ENCODE measurements at regions not wholly inside any gene's neighbourhood (a gene's known extent, or its start where the extent isn't known, plus 50 kb on each side); places are given as distances from the start of the nearest gene placed in this dataset.

DNA sequence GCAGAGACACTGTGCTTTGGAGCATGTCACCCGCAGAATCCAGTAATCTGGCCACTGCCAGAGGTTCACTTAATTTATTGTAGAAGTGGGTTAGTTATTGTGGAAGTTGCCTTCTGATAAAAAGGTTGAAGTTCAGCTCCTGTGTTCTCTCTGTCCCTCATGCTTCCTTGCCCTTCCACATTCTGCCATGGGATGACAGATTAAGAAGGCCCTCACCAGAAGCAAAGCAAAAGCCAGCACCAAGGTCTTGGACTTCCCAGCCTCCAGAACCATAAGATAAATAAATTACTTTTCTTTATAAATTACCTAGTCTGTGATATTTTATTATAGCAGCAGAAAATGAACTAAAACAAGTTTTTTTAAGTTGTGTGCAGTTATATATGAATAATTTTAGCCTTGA, 145.0 kb upstream of the SH3BP4 start:
- WGBS (ENCODE audit: missing lambda C conversion rate) = 94% methylated on average over 1 of the region's 1 CpG
- TF ChIP-seq ESRRA (IDR thresholded peaks at IDR 0.05; ENCODE audit: borderline replicate concordance, low read length) = no peak
- TF ChIP-seq, protein P1, sequence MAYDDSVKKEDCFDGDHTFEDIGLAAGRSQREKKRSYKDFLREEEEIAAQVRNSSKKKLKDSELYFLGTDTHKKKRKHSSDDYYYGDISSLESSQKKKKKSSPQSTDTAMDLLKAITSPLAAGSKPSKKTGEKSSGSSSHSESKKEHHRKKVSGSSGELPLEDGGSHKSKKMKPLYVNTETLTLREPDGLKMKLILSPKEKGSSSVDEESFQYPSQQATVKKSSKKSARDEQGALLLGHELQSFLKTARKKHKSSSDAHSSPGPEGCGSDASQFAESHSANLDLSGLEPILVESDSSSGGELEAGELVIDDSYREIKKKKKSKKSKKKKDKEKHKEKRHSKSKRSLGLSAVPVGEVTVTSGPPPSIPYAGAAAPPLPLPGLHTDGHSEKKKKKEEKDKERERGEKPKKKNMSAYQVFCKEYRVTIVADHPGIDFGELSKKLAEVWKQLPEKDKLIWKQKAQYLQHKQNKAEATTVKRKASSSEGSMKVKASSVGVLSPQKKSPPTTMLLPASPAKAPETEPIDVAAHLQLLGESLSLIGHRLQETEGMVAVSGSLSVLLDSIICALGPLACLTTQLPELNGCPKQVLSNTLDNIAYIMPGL (CRISPR knock-in tag; IDR thresholded peaks at IDR 0.05; ENCODE audit: borderline replicate concordance) = no peak
- TF ChIP-seq EHMT2 (IDR thresholded peaks at IDR 0.05; ENCODE audit: low read depth) = no peak
- no peak for TF ChIP-seq CHD4 (IDR thresholded peaks at IDR 0.05; ENCODE audit: borderline replicate concordance)
- TF ChIP-seq NFE2L2 (conservative IDR thresholded peaks at IDR 0.05; ENCODE audit: low read length) = no peak
- TF ChIP-seq ZNF302 (CRISPR knock-in tag; IDR thresholded peaks at IDR 0.05) = no peak
- TF ChIP-seq PBX3 (IDR thresholded peaks at IDR 0.05) = no peak
- TF ChIP-seq E2F6 (IDR thresholded peaks at IDR 0.05; ENCODE audit: borderline replicate concordance, low read depth) = no peak
- TF ChIP-seq GATA3 (IDR thresholded peaks at IDR 0.05; ENCODE audit: borderline replicate concordance) = no peak
- TF ChIP-seq HEYL (CRISPR knock-in tag; IDR thresholded peaks at IDR 0.05) = no peak
- TF ChIP-seq TFCP2L1 (CRISPR knock-in tag; IDR thresholded peaks at IDR 0.05) = no peak
- no peak for TF ChIP-seq MYC (IDR thresholded peaks at IDR 0.05; ENCODE audit: borderline replicate concordance, low read length)
- no peak overlapping the region for H3K4me3 ChIP-seq
- CTCF ChIA-PET = no interaction called here
- no peaks in the 10 kb centered on the region for H3K4me1 ChIP-seq
- H3K4me2 ChIP-seq = no peak overlapping the region
- no peak for FAIRE-seq
- no peak overlapping the region for H3K27ac ChIP-seq
- no peak for ATAC-seq
- POLR2A ChIA-PET = no interaction called here
- H3K9me3 ChIP-seq = 0 out of 3 replicates have a peak, but pooled peaks cover 4% of the 10 kb centered on the region
- no peak for DNase-seq (ENCODE audit: low read depth in 1 of 2, low spot score in 1 of 2)

- no peak for TF ChIP-seq JUN (IDR thresholded peaks at IDR 0.05)
- no peak for TF ChIP-seq ZFP36 (IDR thresholded peaks at IDR 0.05; ENCODE audit: borderline replicate concordance, partially characterized antibody)
- TF ChIP-seq RFX5 (IDR thresholded peaks at IDR 0.05) = no peak
- TF ChIP-seq, protein P2, sequence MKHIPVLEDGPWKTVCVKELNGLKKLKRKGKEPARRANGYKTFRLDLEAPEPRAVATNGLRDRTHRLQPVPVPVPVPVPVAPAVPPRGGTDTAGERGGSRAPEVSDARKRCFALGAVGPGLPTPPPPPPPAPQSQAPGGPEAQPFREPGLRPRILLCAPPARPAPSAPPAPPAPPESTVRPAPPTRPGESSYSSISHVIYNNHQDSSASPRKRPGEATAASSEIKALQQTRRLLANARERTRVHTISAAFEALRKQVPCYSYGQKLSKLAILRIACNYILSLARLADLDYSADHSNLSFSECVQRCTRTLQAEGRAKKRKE (CRISPR knock-in tag; IDR thresholded peaks at IDR 0.05; ENCODE audit: low read depth) = no peak
- TF ChIP-seq EP300 (IDR thresholded peaks at IDR 0.05) = no peak
- no peak for TF ChIP-seq FOXS1 (CRISPR knock-in tag; IDR thresholded peaks at IDR 0.05)
- TF ChIP-seq PBX3 (IDR thresholded peaks at IDR 0.05) = no peak
- no peak for TF ChIP-seq E2F6 (IDR thresholded peaks at IDR 0.05; ENCODE audit: borderline replicate concordance, low read depth)
- 50% methylated on average over 1 of the region's 1 CpG for WGBS (ENCODE audit: missing lambda C conversion rate)
- Histone ChIP-seq H3K4me1 (no peaks in the 10 kb centered on the region), H3K4me2 (no peak overlapping the region), H3K9me3 (0 out of 3 replicates have a peak, but pooled peaks cover 4% of the 10 kb centered on the region), H3K27ac (no peak overlapping the region), H3K4me3 (no peak overlapping the region)
- DNase-seq (ENCODE audit: low read depth in 1 of 2, low spot score in 1 of 2) = no peak
- CTCF ChIA-PET = no interaction called here
- ATAC-seq = no peak
- POLR2A ChIA-PET = no interaction called here
- no peak for FAIRE-seq
Measured at GRCh38 chr2:234805836-234806235, 146.0 kb upstream of the SH3BP4 start.
